BLaER1 treated with 17β-estradiol and CSF1 and Interleukin-3, amounts not matched to agents 10 nM and 100 nM (cell line): ENCODE measurements at regions not wholly inside any gene's neighbourhood (a gene's known extent, or its start where the extent isn't known, plus 50 kb on each side); places are given as distances from the start of the nearest gene placed in this dataset.
"Not testable (repeated sequence)": the region's sequence is repeated elsewhere in the genome, so short reads cannot be mapped to it uniquely, and the experiment has no call there.

Experiments
- H3K27ac ChIP-seq, 11 experiments: shearing (Covaris generic); formaldehyde crosslinking; 2 replicates each; pipeline ENCODE4 v1.8.1; 2022
- H3K27me3 ChIP-seq, 11 experiments: shearing (Covaris generic); formaldehyde crosslinking; 2 replicates each; pipeline ENCODE4 v1.8.1; 2022
- H3K36me3 ChIP-seq, 11 experiments: shearing (Covaris generic); formaldehyde crosslinking; 2 replicates each; pipeline ENCODE4 v1.8.1; 2022
- H3K4me1 ChIP-seq, 10 experiments: shearing (Covaris generic); formaldehyde crosslinking; 2 replicates each; pipeline ENCODE4 v1.8.1; 2022
- H3K4me2 ChIP-seq, 11 experiments: shearing (Covaris generic); formaldehyde crosslinking; 2 replicates each; pipeline ENCODE4 v1.8.1; 2022
- H3K4me3 ChIP-seq, 10 experiments: shearing (Covaris generic); formaldehyde crosslinking; 2 replicates each; pipeline ENCODE4 v1.8.1; 2022
- H3K9ac ChIP-seq, 11 experiments: shearing (Covaris generic); formaldehyde crosslinking; 2 replicates each; pipeline ENCODE4 v1.8.1; 2022
- H3K9me3 ChIP-seq, 11 experiments: shearing (Covaris generic); formaldehyde crosslinking; replicated peaks in 1 of 11; 2 replicates each; pipeline ENCODE4 v1.8.1; 2022
- H4K20me1 ChIP-seq, 11 experiments: shearing (Covaris generic); formaldehyde crosslinking; 2 replicates each; pipeline ENCODE4 v1.8.1; 2022
- Cebpa-rat ChIP-seq, 11 experiments: shearing (Covaris generic); IDR thresholded peaks; 2 replicates each; pipeline ENCODE4 v1.8.1; 2022

DNA sequence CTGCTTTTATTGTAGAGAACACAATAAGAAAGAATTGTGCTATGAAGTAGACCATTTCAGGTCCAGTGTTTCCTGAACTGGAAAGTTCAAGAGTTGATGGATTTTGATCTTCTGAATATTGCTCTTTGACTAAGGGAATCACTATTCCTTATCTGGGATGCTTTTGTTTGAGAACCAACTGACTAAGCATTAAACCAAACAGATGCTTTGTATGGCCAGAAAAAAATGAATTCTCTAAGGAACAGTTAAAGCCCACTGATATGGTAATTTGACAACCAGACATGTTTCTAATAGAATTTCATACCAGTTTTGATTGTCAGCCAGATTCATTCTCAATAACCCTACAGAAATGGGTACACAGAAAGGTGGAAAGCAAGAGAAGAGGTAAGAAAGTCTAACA is 67.5 kb upstream of the CADPS start:
- Histone ChIP-seq H3K4me1 (peaks cover 0 to 5% (median 0%) of the 10 kb centered on the region in 10 experiments; a peak in 1 of 20 replicates), H3K9ac (no peak overlapping the region), H3K4me3 (no peak overlapping the region), H3K9me3 (peaks cover 0 to 11% (median 3%) of the 10 kb centered on the region in 11 experiments; a peak in 7 of 22 replicates), H3K36me3 (no peaks in the 10 kb centered on the region), H3K27ac (no peak overlapping the region), H3K4me2 (no peak overlapping the region), H3K27me3 (no peaks in the 10 kb centered on the region), H4K20me1 (no peaks in the 10 kb centered on the region)
- TF ChIP-seq Cebpa-rat (IDR thresholded peaks at IDR 0.05) = no peak

DNA sequence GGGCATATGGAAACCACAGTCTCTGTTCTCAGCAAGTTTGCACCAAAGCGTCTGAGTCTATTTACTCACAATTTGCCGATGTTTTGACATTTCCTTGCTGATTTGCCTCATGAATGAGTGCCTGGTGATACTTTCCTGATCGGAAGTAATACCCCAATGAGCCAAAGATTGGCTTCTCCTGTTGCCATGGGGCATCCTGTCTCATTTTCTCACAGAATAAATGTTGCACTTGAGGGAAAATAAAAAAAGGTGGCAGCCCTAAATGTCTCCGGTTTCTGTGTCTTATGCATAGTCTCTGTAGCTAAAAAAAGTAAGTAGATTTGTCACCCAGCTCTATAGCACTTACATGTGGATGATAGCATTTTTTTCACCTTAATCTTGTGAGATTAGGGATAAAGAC is 73.7 kb upstream of the CADPS start:
- no peak for TF ChIP-seq Cebpa-rat (IDR thresholded peaks at IDR 0.05)
- Histone ChIP-seq H3K4me3 (no peak overlapping the region), H3K4me2 (peak overlapping the region in 2 of 11 experiments; percentile 38; a peak in 3 of 22 replicates), H3K27me3 (no peaks in the 10 kb centered on the region), H3K9ac (no peak overlapping the region), H3K4me1 (peaks cover 0 to 14% (median 0%) of the 10 kb centered on the region in 10 experiments; a peak in 5 of 20 replicates), H3K27ac (no peak overlapping the region), H4K20me1 (no peaks in the 10 kb centered on the region), H3K9me3 (no peaks in the 10 kb centered on the region), H3K36me3 (no peaks in the 10 kb centered on the region)

GRCh38 chr3:62950210-62950609 is 75.0 kb upstream of the CADPS start:
- Histone ChIP-seq H3K36me3 (no peaks in the 10 kb centered on the region), H3K9me3 (no peaks in the 10 kb centered on the region), H3K4me1 (peaks cover 0 to 14% (median 0%) of the 10 kb centered on the region in 10 experiments; a peak in 7 of 20 replicates), H3K27ac (no peak overlapping the region), H3K27me3 (no peaks in the 10 kb centered on the region), H3K4me3 (no peak overlapping the region), H4K20me1 (no peaks in the 10 kb centered on the region), H3K4me2 (no peak overlapping the region), H3K9ac (no peak overlapping the region)
- TF ChIP-seq Cebpa-rat (IDR thresholded peaks at IDR 0.05) = no peak

DNA sequence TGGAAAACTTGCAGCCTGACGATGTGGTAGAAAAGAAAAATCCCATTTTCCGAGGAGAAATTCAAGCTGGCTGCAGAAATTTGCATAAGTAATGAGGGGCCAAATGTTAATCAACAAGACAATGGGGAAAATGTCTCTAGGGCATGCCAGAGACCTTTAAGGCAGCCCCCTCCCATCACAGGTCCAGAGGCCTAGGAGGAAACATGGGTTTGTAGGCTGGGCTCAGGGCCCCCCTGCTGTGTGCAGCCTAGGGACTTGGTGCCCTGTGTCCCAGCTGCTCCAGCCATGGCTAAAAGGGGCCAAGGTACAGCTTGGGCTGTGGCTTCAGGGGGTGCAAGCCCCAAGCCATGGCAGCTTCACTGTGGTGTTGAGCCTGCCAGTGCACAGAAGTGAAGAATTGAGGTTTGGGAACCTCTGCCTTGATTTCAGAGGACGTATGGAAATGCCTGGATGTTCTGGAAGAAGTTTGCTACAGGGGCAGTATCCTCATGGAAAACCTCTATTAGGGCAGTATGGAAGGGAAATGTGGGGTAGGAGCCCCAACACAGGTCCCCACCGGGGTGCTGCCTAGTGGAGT is 75.9 kb upstream of the CADPS start:
- Histone ChIP-seq H3K4me2 (no peak overlapping the region), H3K4me1 (peaks cover 0 to 14% (median 0%) of the 10 kb centered on the region in 10 experiments; a peak in 7 of 20 replicates), H3K27me3 (no peaks in the 10 kb centered on the region), H3K27ac (no peak overlapping the region), H4K20me1 (no peaks in the 10 kb centered on the region), H3K9ac (no peak overlapping the region), H3K9me3 (no peaks in the 10 kb centered on the region), H3K36me3 (no peaks in the 10 kb centered on the region), H3K4me3 (no peak overlapping the region)
- TF ChIP-seq Cebpa-rat (IDR thresholded peaks at IDR 0.05) = no peak

DNA sequence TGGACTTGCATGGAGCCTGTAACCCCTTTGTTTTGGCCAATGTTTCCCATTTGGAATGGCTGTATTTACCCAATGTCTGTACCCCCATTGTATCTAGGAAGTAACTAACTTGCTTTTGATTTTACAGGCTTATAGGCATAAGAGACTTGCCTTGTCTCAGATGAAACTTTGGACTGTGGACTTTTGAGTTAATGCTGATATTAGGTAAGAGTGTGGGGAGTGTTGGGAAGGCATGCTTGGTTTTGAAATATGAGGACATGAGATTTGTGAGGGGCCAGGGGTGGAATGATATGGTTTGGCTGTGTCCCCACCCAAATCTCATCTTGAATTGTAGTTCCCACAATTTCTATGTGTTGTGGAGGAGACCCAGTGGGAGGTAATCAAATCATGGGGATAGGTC is 76.7 kb upstream of the CADPS start:
- not testable (repeated sequence) for H4K20me1 ChIP-seq, H3K9me3 ChIP-seq, H3K27ac ChIP-seq, H3K4me3 ChIP-seq, H3K4me2 ChIP-seq, H3K36me3 ChIP-seq, H3K9ac ChIP-seq, H3K27me3 ChIP-seq
- H3K4me1 ChIP-seq = peaks cover 0 to 14% (median 0%) of the 10 kb centered on the region in 10 experiments; a peak in 7 of 20 replicates

GRCh38 chr3:62954580-62954979 is 79.4 kb upstream of the CADPS start:
- no peaks in the 10 kb centered on the region for H4K20me1 ChIP-seq
- H3K27ac ChIP-seq = no peak overlapping the region
- peaks cover 0 to 4% (median 0%) of the 10 kb centered on the region in 10 experiments; a peak in 2 of 20 replicates for H3K4me1 ChIP-seq
- no peaks in the 10 kb centered on the region for H3K27me3 ChIP-seq
- no peaks in the 10 kb centered on the region for H3K9me3 ChIP-seq
- no peak for TF ChIP-seq Cebpa-rat (IDR thresholded peaks at IDR 0.05)
- H3K36me3 ChIP-seq = no peaks in the 10 kb centered on the region
- no peak overlapping the region; a peak in 1 of 22 replicates for H3K4me2 ChIP-seq
- H3K4me3 ChIP-seq = no peak overlapping the region
- H3K9ac ChIP-seq = no peak overlapping the region

DNA sequence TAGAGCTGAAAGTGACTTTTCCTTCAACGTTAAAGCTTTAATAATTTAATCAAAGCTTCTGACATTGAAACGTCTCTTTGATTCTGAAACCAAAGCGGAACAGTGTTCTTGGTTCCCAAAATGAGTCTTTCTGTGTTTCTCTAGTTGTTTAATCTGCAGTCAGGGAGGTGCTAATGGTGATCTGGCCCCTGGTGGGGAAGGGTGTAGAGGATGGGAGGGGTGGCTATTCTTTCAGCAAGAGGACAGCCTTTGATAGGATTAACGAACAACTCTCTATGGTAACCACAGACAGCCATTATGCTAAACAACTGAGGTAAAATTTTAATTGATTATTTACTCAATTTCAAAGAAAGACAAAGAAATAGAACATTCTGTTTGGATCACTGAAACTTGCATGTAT is 79.9 kb upstream of the CADPS start:
- Histone ChIP-seq H3K4me2 (no peak overlapping the region), H3K27ac (no peak overlapping the region), H3K4me3 (no peak overlapping the region), H3K9ac (no peak overlapping the region), H4K20me1 (no peaks in the 10 kb centered on the region), H3K9me3 (no peaks in the 10 kb centered on the region), H3K36me3 (no peaks in the 10 kb centered on the region), H3K4me1 (peaks cover 0 to 4% (median 0%) of the 10 kb centered on the region in 10 experiments; a peak in 2 of 20 replicates), H3K27me3 (no peaks in the 10 kb centered on the region)
- no peak for TF ChIP-seq Cebpa-rat (IDR thresholded peaks at IDR 0.05)

- no peaks in the 10 kb centered on the region for H3K36me3 ChIP-seq
- H4K20me1 ChIP-seq = no peaks in the 10 kb centered on the region
- no peaks in the 10 kb centered on the region for H3K9me3 ChIP-seq
- no peak overlapping the region for H3K27ac ChIP-seq
- peaks cover 0 to 4% (median 0%) of the 10 kb centered on the region in 10 experiments; a peak in 2 of 20 replicates for H3K4me1 ChIP-seq
- no peak for TF ChIP-seq Cebpa-rat (IDR thresholded peaks at IDR 0.05)
- no peak overlapping the region for H3K4me3 ChIP-seq
- no peaks in the 10 kb centered on the region for H3K27me3 ChIP-seq
- no peak overlapping the region for H3K4me2 ChIP-seq
- no peak overlapping the region for H3K9ac ChIP-seq
These were observed 81.2 kb upstream of the CADPS start for GRCh38 chr3:62956411-62956810.

- no peaks in the 10 kb centered on the region for H3K27me3 ChIP-seq
- no peaks in the 10 kb centered on the region for H4K20me1 ChIP-seq
- H3K4me3 ChIP-seq = no peak overlapping the region
- H3K9me3 ChIP-seq = no peaks in the 10 kb centered on the region
- H3K4me2 ChIP-seq = no peak overlapping the region
- TF ChIP-seq Cebpa-rat (IDR thresholded peaks at IDR 0.05) = no peak
- H3K4me1 ChIP-seq = peaks cover 0 to 16% (median 3%) of the 10 kb centered on the region in 10 experiments; a peak in 11 of 20 replicates
- no peak overlapping the region for H3K27ac ChIP-seq
- no peaks in the 10 kb centered on the region for H3K36me3 ChIP-seq
- no peak overlapping the region for H3K9ac ChIP-seq
These were observed 86.8 kb upstream of the CADPS start for GRCh38 chr3:62961874-62962556.

- TF ChIP-seq Cebpa-rat (IDR thresholded peaks at IDR 0.05) = no peak
- Histone ChIP-seq H3K9me3 (no peaks in the 10 kb centered on the region), H3K27me3 (no peaks in the 10 kb centered on the region), H3K36me3 (no peaks in the 10 kb centered on the region), H4K20me1 (no peaks in the 10 kb centered on the region), H3K4me3 (no peak overlapping the region), H3K4me2 (no peak overlapping the region), H3K4me1 (peaks cover 0 to 20% (median 3%) of the 10 kb centered on the region in 10 experiments; a peak in 11 of 20 replicates), H3K9ac (no peak overlapping the region), H3K27ac (no peak overlapping the region)
These were observed 87.5 kb upstream of the CADPS start for GRCh38 chr3:62962714-62963113.
